Activated CD4-positive, alpha-beta T cell treated with anti-CD3 and anti-CD28 coated beads for 4 hours (primary cell): ENCODE measurements at regions not wholly inside any gene's neighbourhood (a gene's known extent, or its start where the extent isn't known, plus 50 kb on each side); places are given as distances from the start of the nearest gene placed in this dataset.

Source experiments
- DNase-seq, 2 donors: peaks; one replicate each; pipeline ENCODE4 v3.0.0-alpha.2; 2020

- DNase-seq = no peak
These were observed 245.0 kb downstream of the BRD1 start for GRCh38 chr22:49582678-49583077.

DNA sequence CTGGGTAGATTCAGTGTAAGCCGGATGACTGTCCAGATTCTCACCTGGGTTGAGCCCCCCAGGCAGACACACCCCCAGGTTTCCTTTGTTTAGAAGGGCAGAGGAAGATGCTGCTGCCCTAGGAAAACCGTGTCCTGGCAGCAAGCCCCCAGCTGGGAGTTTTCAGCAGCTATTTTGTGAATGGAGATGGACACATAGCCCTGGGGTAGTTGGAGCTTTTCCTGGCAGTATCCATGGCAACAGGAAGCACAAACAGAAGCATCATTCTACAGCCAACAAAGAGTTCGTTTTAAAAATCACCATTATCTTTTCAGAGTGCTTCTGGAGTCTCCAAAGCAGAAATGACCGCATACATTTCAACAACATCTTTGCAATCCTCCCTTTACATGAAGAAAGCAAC lies 245.5 kb downstream of the BRD1 start:
- no peak for DNase-seq

DNA sequence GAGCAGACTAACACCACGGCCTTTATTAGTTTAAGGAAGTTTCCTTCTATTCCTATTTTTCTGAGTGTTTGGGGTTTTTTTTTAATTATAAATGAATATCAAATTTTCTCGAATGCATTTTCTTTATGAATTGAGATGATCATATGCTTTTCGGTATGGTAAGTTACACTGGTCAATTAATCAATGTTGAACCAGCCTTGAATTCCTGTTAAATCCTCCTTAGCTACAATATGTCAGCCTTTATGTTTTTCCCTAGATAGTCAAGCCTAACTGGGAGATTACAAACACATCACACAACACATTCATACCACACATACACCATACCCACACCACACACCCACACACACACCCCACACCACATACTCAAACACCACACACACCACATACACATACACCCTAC lies 247.6 kb downstream of the BRD1 start:
- DNase-seq = no peak

- DNase-seq = no peak
These were observed 250.3 kb downstream of the BRD1 start for GRCh38 chr22:49577168-49578060.

- DNase-seq = no peak
These were observed 251.2 kb downstream of the BRD1 start for GRCh38 chr22:49576241-49577141.

DNA sequence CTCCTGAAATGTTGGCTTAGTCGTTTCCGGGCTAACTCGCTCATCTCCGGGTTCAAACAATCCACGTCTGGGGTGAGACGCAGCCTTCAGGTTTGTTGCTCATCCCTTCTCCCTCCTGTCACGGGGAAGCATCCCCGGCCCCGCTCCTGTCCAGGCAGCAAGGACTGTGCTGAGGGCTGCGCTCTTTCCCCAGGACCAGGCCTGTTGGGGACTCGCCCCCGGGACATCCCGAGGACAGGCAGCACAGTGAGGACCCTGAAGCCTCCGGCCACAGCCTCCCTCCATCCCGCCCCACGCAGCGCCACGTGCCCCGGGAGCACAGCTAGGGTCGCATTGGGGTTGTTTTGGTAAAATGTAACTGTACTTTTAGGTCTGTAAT lies 252.0 kb downstream of the BRD1 start:
- no peak for DNase-seq

DNA sequence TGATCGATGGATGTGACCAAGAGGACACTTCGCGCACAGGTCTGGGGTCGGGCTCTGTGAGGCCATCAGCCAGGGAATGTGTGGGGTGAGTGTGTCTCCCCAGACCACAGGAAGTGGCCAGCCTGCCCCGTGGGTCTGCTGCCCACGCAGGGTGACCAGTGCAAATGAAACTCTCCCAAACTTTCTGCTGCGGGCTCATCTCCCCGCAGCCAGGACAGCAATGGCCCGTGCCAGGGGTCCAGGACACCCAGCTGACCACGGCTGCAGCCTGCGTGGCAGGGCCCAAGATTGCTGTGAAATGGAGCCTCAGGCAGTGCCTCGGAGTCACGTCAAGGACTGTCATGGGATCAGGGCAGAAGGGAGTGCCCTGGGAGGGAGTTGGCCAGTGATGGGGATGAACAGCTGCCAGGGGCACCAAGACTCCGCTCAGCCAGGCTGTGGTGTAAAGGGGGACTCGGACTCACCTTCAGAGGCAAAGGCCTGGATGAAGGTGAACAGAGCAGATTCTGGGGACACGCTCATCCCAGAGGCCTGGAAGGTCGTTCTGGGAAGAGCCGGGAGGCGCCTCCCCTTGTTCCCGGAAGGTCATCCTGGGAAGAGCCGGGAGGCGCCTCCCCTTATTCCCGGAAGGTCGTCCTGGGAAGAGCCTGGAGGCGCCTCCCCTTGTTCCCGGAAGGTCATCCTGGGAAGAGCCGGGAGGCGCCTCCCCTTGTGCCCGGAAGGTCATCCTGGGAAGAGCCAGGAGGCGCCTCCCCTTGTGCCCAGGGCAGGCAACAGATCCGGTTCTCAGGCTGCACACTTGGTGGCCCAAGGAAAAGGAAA lies 252.6 kb downstream of the BRD1 start:
- DNase-seq = no peak

DNA sequence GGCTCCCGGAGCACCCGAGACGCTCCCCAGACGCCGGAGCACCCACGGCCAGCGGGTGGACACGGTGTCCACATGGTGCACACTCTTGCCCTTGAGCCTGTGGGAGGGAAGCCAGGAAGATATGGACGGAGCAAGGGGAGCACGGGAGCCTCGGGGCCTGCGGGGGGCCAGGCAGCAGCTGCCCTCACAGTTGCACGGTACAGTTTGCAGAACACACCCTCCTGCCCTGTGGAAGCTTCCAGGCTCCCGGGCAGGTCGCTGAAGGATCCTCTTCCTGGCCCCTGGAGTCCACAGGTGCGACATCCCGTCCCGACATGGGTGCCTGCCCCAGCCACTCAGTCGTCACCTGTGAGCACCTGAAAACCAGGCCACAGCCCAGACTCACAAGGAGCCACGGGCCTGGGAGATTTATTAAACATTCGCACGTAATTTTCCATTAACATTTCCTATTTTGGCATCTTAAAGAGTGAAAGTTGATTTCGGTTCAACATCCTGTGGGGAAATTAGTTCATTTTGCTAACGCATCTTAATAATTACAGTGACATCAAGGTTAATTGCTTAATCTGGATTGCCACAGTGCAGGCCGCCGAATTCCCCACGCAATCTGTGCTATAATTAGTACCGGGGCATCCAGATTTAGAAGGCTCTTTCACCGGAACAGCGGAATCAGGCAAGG lies 253.3 kb downstream of the BRD1 start:
- no peak for DNase-seq

GRCh38 chr22:49573109-49573765 lies 254.4 kb downstream of the BRD1 start:
- DNase-seq = no peak

GRCh38 chr22:49571326-49571725 lies 256.3 kb downstream of the BRD1 start:
- no peak for DNase-seq

DNA sequence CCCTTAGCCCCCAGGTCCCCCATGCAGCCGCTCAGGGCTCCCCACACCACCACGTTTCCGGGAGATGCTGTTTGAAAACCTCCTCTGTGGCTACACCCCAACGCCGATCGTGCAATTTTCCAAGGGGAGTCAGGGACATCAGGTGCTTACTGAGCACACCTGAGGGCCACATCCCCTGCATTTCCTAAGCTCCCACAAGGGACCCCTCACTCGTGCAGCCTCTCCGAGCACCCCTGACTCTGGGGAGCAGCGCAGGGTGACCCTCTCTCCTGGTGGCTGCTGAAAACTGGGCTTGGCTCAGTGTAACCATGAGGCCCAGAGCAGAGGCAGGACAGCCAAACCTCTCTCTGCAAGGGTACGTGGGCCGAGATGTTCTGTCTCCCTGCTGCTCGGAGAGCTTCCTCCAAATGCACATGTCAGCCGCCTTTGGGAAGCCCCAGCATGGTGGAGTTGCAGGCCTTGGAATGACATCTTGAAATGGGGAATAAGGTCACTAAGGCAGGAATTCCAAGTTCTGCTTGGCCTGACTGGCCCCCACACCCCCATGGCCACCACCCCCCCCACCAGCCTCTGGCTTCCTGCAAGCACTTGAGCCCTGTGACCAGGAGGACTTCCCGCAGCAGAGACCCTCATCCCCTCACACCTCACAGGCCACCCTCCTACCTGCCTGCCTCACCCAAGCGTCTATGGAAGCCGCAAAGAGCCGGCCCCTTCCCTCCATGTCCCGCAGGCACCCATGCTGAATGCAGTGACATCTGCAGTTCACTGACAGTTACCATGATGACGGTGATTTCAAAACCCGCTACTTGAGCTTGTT lies 257.4 kb downstream of the BRD1 start:
- no peak for DNase-seq

DNA sequence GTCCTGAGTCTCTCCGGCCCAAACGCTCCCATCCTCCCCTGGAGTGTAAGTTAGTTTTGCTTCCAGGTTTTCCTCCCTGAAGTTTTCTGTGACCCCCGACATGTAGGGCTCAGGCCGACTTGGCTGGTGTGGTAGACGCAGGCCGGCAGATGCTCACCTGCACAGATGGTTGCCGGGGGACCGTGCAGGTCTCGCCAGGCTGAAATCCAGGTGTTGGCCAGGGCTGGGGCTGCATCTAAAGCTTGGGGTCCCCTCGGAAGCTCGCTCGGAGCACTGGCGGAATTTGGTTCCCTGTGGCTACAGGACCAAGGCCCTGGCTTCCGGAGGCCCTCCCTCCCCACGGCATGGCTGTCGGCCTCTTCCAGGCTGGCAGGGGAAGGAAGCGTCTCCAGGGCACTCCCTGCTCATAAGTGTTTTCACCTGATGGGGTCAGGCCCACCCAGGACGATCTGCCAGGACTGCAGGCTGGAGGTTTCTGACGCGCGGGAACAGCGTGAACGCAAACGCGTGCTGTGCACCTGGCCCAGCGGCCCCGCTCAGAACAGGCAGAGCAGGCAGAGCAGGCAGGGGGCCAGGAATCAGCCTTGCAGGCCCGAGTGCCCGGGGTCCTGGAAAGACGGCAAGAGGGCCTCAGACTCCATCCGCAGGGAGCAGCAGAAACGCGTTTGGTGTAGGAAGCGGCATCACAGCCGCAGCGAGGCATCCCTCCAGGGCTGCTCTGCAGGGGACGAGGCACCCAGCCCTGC lies 258.2 kb downstream of the BRD1 start:
- DNase-seq = no peak

DNA sequence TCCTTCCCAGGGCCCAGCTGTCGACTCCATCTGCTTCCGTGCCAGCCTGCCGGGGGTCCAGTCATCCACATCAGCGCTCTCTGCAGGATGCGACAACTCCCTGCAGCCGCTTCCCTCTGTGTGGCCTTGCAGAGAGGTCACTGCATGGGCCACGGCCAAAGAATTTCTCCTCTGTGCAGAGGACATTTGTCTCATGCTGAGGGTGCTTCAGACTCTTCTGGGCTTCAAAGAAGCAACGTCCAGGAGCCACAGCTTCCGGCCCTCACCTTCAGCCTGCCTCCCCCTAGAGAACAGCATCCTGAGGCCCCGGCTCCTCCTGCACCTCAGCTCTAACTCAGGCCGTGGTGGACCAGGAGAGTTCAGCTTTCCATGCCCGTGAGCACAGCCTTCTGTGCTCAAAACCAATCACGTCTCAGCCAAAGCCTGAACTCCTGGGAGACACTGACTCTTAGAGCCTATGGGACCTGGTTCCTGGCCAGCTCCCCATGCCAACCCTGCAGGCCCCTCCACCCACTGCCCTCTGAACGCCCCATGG lies 258.9 kb downstream of the BRD1 start:
- no peak for DNase-seq

DNA sequence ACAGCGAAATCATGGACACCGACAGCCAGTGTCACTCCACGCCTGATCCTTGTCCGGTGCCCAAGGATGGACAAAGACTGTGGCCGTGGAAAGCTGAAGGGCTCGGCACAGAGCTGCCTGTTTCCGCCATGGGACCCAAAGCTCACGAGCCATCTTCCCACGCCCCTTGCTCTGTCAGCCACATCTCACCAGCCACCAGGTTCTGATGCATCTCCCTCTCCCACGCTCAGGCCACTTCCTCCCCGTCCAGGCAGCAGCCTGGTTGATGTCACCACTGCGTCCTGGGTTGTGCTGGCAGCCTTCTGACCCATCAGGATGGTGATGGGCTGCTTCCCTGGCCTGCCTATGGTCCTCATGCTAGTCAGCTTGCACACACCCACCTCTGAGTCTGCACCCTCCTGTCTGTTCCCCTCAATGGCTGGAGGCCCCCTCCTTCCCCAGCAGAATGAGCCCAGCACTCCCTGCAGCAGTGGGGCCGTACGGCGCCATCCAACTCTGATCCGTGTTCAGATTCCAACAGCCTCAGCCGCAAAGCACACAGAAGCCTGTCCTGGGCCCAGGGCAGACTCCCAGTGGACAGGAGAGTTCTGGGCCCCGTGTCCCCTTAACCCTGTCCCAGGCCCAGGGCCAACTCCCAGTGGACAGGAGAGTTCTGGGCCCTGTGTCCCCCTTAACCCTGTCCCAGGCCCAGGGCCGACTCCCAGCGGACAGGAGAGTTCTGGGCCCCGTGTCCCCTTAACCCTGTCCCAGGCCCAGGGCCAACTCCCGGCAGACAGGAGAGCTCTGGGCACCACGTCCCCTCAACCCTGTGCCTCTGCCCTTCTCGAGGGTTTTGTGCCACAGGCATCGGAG lies 259.5 kb downstream of the BRD1 start:
- DNase-seq = no peak

DNA sequence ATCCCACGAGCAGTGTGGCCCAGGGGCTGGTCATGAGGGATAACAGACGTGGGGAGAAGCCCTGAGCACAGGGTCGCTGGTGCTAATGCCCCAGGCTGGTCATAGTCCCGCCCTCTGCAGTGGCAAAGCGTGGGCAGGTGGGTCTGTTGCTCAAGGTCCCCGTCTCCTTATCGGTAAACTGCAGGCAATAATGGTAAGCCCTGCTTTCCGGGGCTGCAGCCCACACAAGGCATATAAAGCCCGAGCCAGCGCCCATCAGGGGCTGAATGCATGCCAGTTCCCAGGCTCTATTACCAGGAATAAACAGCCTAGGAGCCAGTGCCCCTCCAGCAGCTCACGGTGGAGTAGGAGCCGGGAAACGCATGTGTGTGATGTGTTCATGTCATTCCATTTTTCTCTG lies 261.0 kb downstream of the BRD1 start:
- DNase-seq = no peak

DNA sequence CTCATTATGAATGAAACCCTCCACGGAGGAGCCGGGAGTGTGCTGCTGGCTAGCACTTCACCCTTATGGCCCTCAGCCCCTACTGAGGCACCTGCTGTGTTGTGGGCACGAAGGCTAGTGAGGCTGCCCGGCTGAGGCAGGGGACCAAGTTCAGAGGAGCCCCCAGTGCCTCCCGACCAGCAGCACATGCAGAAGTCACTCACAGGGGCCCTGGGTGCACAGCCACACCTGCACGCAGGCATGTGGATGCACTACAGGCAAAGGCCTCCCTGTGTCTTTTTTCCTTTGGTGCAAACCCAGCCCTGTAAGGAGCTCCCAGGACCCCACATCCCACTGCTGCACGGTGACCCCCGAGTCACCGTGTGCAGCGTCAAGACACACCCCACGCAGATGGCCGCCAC lies 261.5 kb downstream of the BRD1 start:
- no peak for DNase-seq

DNA sequence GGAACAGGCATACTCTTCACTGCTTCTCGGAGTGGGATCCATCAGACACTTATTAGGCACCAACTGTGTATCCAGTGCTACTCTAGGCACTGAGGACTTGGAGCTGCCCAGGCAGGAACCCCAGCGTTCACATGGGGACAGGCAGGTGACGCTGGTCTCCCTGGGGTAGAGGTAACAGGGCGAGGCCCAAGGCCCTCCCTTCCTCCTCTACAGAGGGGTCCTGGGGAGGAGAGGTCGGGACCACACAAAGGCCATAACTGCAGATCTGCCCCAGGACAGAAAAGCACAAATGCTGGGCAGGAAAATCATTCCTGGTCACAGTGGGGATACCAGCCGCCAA lies 262.2 kb downstream of the BRD1 start:
- no peak for DNase-seq

- DNase-seq = no peak
These were observed 262.8 kb downstream of the BRD1 start for GRCh38 chr22:49564666-49565515.
